IMR-90 (cell line): ENCODE measurements at regions not wholly inside any gene's neighbourhood (a gene's known extent, or its start where the extent isn't known, plus 50 kb on each side); places are given as distances from the start of the nearest gene placed in this dataset.

Experiments
- ATAC-seq: fragments of 200-7000 bp; cut with Tn5 transposase; 2 replicates; pipeline ENCODE4 v1.9.1; 2020; ENCODE audit warnings: low read depth, mild to moderate bottlenecking, moderate library complexity
- BruUV-seq: library from RNA; stranded (reverse); fragments of 400-500 nt; replicated peaks from 2 replicates; lab custom pipeline; 2021; lab: Mats Ljungman, UMichigan
- CTCF ChIA-PET: fragments of 300-600 bp; formaldehyde crosslinking; extraction: SDS; loops from one replicate; lab custom pipeline; 2021; ENCODE audit warnings: antibody characterized with exemption; lab: Yijun Ruan, JAX
- POLR2A ChIA-PET: fragments of 300-600 bp; sonication (Branson Sonifier 250); formaldehyde crosslinking; loops from one replicate; lab custom pipeline; 2022; ENCODE audit warnings: antibody characterized with exemption; ENCODE audit not compliant: unreplicated experiment; lab: Charles Lee
- DNase-seq: peaks from one replicate; pipeline ENCODE4 v3.0.0; 2013
- H2AFZ ChIP-seq: replicated peaks from 2 replicates; pipeline ENCODE3; 2013; ENCODE audit warnings: low read length, mild to moderate bottlenecking; ENCODE audit not compliant: poor library complexity
- H2AK5ac ChIP-seq: 2 replicates; pipeline ENCODE4 v1.6.1; 2013; ENCODE audit warnings: low read depth, low read length, inconsistent platforms
- H2AK9ac ChIP-seq: replicated peaks from 2 replicates; pipeline ENCODE3; 2013; ENCODE audit warnings: mild to moderate bottlenecking, low read depth, low read length, moderate library complexity; ENCODE audit not compliant: poor library complexity
- H2BK120ac ChIP-seq: 2 replicates; pipeline ENCODE4 v1.6.1; 2013; ENCODE audit warnings: low read depth, low read length, inconsistent platforms
- H2BK15ac ChIP-seq: 3 replicates; pipeline ENCODE4 v1.6.1; 2013; ENCODE audit warnings: low read depth, low read length, inconsistent platforms
- H2BK20ac ChIP-seq: 2 replicates; pipeline ENCODE4 v1.6.1; 2013; ENCODE audit warnings: low read depth, mild to moderate bottlenecking, inconsistent platforms, low read length, moderate library complexity
- H2BK5ac ChIP-seq: 2 replicates; pipeline ENCODE4 v1.6.1; 2013; ENCODE audit warnings: mild to moderate bottlenecking, low read depth, low read length, inconsistent platforms; ENCODE audit not compliant: poor library complexity, severe bottlenecking
- H3K14ac ChIP-seq: replicated peaks from 2 replicates; pipeline ENCODE4 v1.6.1; 2013; ENCODE audit warnings: low read depth, low read length, inconsistent platforms
- H3K18ac ChIP-seq: 2 replicates; pipeline ENCODE4 v1.6.1; 2013; ENCODE audit warnings: low read depth, low read length, control low read depth
- H3K23ac ChIP-seq: 2 replicates; pipeline ENCODE4 v1.6.1; 2013; ENCODE audit warnings: low read depth, low read length, inconsistent platforms
- H3K27ac ChIP-seq: 2 replicates; pipeline ENCODE4 v1.5.1; 2013; ENCODE audit warnings: mild to moderate bottlenecking, control low read depth, low read length; ENCODE audit not compliant: insufficient read depth
- H3K27me3 ChIP-seq: 2 replicates; pipeline ENCODE4 v1.6.1; 2013; ENCODE audit warnings: low read length; ENCODE audit not compliant: control insufficient read depth, insufficient read depth
- H3K36me3 ChIP-seq: 2 replicates; pipeline ENCODE4 v1.6.1; 2013; ENCODE audit warnings: low read length, mixed read lengths; ENCODE audit not compliant: control insufficient read depth, insufficient read depth
- H3K4ac ChIP-seq: 2 replicates; pipeline ENCODE4 v1.6.1; 2013; ENCODE audit warnings: low read depth, low read length, inconsistent platforms
- H3K4me1 ChIP-seq: 2 replicates; pipeline ENCODE4 v1.6.1; 2013; ENCODE audit warnings: low read length, mixed read lengths; ENCODE audit not compliant: control insufficient read depth, insufficient read depth
- H3K4me2 ChIP-seq: 2 replicates; pipeline ENCODE4 v1.6.1; 2013; ENCODE audit warnings: low read depth, mild to moderate bottlenecking, control low read depth, low read length, moderate library complexity
- H3K4me3 ChIP-seq: 2 replicates; pipeline ENCODE4 v1.5.1; 2013; ENCODE audit warnings: low read depth, mild to moderate bottlenecking, control low read depth, low read length, moderate library complexity; ENCODE audit not compliant: insufficient read depth
- H3K56ac ChIP-seq: 2 replicates; pipeline ENCODE4 v1.6.1; 2013; ENCODE audit warnings: low read length, inconsistent platforms; ENCODE audit not compliant: insufficient read depth; ENCODE audit errors: extremely low read depth
- H3K79me1 ChIP-seq, 2 experiments: 2 replicates each; pipeline ENCODE4 v1.6.1; 2013; ENCODE audit warnings: low read length in 2 of 2, inconsistent platforms in 1 of 2, low read depth in 1 of 2
- H3K9ac ChIP-seq: 2 replicates; pipeline ENCODE4 v1.6.1; 2013; ENCODE audit warnings: low read depth, low read length, control low read depth
- H3K9me1 ChIP-seq: 2 replicates; pipeline ENCODE4 v1.6.1; 2013; ENCODE audit warnings: low read length, inconsistent platforms; ENCODE audit not compliant: insufficient read depth
- H3K9me3 ChIP-seq: 2 replicates; pipeline ENCODE4 v1.6.1; 2013; ENCODE audit warnings: low read length; ENCODE audit not compliant: control insufficient read depth, insufficient read depth
- H4K20me1 ChIP-seq: 2 replicates; pipeline ENCODE4 v1.6.1; 2013; ENCODE audit warnings: low read length, inconsistent platforms; ENCODE audit not compliant: insufficient read depth
- H4K5ac ChIP-seq: 2 replicates; pipeline ENCODE4 v1.6.1; 2013; ENCODE audit warnings: mild to moderate bottlenecking, low read depth, low read length, control low read depth
- H4K8ac ChIP-seq, 2 experiments: 2 replicates each; pipeline ENCODE4 v1.6.1; 2013; ENCODE audit warnings: low read depth in 2 of 2, low read length in 2 of 2, control low read depth in 1 of 2, inconsistent platforms in 1 of 2
- H4K91ac ChIP-seq: 2 replicates; pipeline ENCODE4 v1.6.1; 2013; ENCODE audit warnings: low read depth, low read length, inconsistent platforms; ENCODE audit not compliant: insufficient read depth
- BHLHE40 ChIP-seq: fragments of 150-350 bp; IDR thresholded peaks from 2 replicates; pipeline ENCODE4 v1.6.1; 2016; ENCODE audit warnings: mild to moderate bottlenecking, low read depth, low read length
- CHD1 ChIP-seq: IDR thresholded peaks from 2 replicates; pipeline ENCODE4 v1.6.1; 2012; ENCODE audit warnings: low read depth, low read length, improper control_type of control experiment
- FOS ChIP-seq: fragments of 150-350 bp; IDR thresholded peaks from 2 replicates; pipeline ENCODE4 v1.6.1; 2016; ENCODE audit warnings: low read depth, low read length
- MAZ ChIP-seq: IDR thresholded peaks from 2 replicates; pipeline ENCODE4 v1.6.1; 2012; ENCODE audit warnings: low read depth, mild to moderate bottlenecking, low read length, improper control_type of control experiment, moderate library complexity, borderline replicate concordance
- MXI1 ChIP-seq: IDR thresholded peaks from 2 replicates; pipeline ENCODE4 v1.6.1; 2012; ENCODE audit warnings: low read depth, mild to moderate bottlenecking, low read length, moderate library complexity, borderline replicate concordance
- RAD21 ChIP-seq: IDR thresholded peaks from 2 replicates; pipeline ENCODE4 v1.6.1; 2012; ENCODE audit warnings: low read length, improper control_type of control experiment
- SMC3 ChIP-seq: fragments of 150-350 bp; IDR thresholded peaks from 2 replicates; pipeline ENCODE4 v1.6.1; 2016; ENCODE audit warnings: low read depth, mild to moderate bottlenecking, antibody characterized with exemption, low read length, moderate library complexity
- WGBS, 2 experiments: methylation state at CpG; one replicate each; pipeline versions ENCODE4 v1.1.5 to v1.1.7; 2013; ENCODE audit warnings: missing lambda C conversion rate in 2 of 2; ENCODE audit not compliant: insufficient read length in 1 of 2; ENCODE audit errors: extremely low coverage in 2 of 2; 5-methylcytosine and 5-hydroxymethylcytosine counted together
- dilution Hi-C: fragments of 300-500 bp; cut with HindIII; formaldehyde crosslinking; loops from one replicate; pipeline ENCODE4 v1.14.3; 2018; ENCODE audit warnings: low sequenced_read_pairs; ENCODE audit not compliant: unreplicated experiment
- in situ Hi-C: fragments of 300-500 bp; cut with MboI; formaldehyde crosslinking; loops from 3 replicates; pipeline ENCODE4 v1.14.3; 2019; ENCODE audit warnings: low sequenced_read_pairs, inconsistent platforms, mixed read lengths
- intact Hi-C: fragments of 100-400 bp; cut with micrococcal nuclease; formaldehyde crosslinking; loops from 2 replicates; pipeline ENCODE4 v1.10.0; 2022
- TF ChIP-seq, protein P1 (sequence below): fragments of 150-350 bp; IDR thresholded peaks from 2 replicates; pipeline ENCODE4 v1.6.1; 2016; ENCODE audit warnings: low read depth, mild to moderate bottlenecking, low read length, moderate library complexity, borderline replicate concordance

DNA sequence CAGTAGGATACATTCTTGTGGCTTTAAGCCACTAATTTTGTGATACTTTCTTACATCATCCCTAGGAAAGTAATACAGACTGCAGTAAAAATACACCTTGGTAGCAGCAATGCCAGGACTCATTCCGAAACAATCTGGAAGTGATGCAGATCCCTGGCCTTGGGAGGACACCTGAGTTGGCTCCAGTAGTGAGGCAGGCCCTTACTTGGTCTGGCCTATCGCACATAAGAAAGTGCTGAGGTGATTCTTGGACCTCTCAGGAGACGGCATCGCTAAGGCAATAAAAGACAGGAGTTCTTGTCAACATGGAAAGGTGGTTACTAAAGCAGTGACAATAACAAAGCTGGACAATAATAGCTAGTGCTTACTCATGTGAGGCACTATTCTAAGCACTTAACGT, 126.5 kb downstream of the SUCNR1 start:
- Histone ChIP-seq H3K56ac (no peak overlapping the region), H3K14ac (no peak overlapping the region), H3K18ac (no peak overlapping the region), H3K4ac (no peak overlapping the region), H3K23ac (no peak overlapping the region), H4K8ac (no peak overlapping the region), H3K27me3 (no peaks in the 10 kb centered on the region), H2BK5ac (no peak overlapping the region), H3K9me1 (0 out of 2 replicates have a peak, but pooled peaks cover under 1% of the 10 kb centered on the region), H3K4me3 (no peak overlapping the region), H3K9me3 (no peaks in the 10 kb centered on the region), H2AK9ac (peak overlapping the region; percentile 58), H3K36me3 (no peaks in the 10 kb centered on the region), H2BK120ac (no peak overlapping the region), H2BK20ac (no peak overlapping the region), H3K79me1 (no peaks in the 10 kb centered on the region), H2BK15ac (no peak overlapping the region), H2AFZ (peak overlapping the region; percentile 37), H3K4me1 (peaks cover 2% of the 10 kb centered on the region; the same call in 1 of the 2 replicates), H4K91ac (no peak overlapping the region), H4K20me1 (no peaks in the 10 kb centered on the region), H4K5ac (no peak overlapping the region), H3K9ac (no peak overlapping the region), H3K27ac (no peak overlapping the region), H2AK5ac (no peak overlapping the region), H3K4me2 (no peak overlapping the region)
- ATAC-seq (no peak), DNase-seq (no peak)
- in situ Hi-C loops, result no loop called here
- WGBS, 2 experiments, result no CpG with 5 or more reads among the region's 5 CpGs
- no TSS peak for BruUV-seq
- dilution Hi-C loops, result no loop called here
- POLR2A ChIA-PET, result no interaction called here
- TF ChIP-seq BHLHE40 (no peak), RAD21 (no peak), MXI1 (no peak), SMC3 (no peak), MAZ (no peak), FOS (no peak), CHD1 (no peak)
- TF ChIP-seq, protein P1, sequence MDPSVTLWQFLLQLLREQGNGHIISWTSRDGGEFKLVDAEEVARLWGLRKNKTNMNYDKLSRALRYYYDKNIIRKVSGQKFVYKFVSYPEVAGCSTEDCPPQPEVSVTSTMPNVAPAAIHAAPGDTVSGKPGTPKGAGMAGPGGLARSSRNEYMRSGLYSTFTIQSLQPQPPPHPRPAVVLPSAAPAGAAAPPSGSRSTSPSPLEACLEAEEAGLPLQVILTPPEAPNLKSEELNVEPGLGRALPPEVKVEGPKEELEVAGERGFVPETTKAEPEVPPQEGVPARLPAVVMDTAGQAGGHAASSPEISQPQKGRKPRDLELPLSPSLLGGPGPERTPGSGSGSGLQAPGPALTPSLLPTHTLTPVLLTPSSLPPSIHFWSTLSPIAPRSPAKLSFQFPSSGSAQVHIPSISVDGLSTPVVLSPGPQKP, result no peak
- CTCF ChIA-PET, result no interaction called here
- intact Hi-C loops, result no loop called here
